HG03196 (cell line): ENCODE measurements at regions not wholly inside any gene's neighbourhood (a gene's known extent, or its start where the extent isn't known, plus 50 kb on each side); places are given as distances from the start of the nearest gene placed in this dataset.
"Not testable (repeated sequence)": the region's sequence is repeated elsewhere in the genome, so short reads cannot be mapped to it uniquely, and the experiment has no call there.

ENCODE experiments used
- ATAC-seq: cut with Tn5 transposase; IDR thresholded peaks from one replicate; pipeline ENCODE4 v1.9.1; 2021; ENCODE audit not compliant: unreplicated experiment

GRCh38 chr6:8651998-8652397, 216.7 kb upstream of the SLC35B3 start:
- no peak for ATAC-seq

GRCh38 chr6:8645212-8645611, 209.9 kb upstream of the SLC35B3 start:
- no peak for ATAC-seq

- no peak for ATAC-seq
These were observed 209.0 kb upstream of the SLC35B3 start for GRCh38 chr6:8644306-8644705.

- ATAC-seq = no peak
These were observed 207.5 kb upstream of the SLC35B3 start for GRCh38 chr6:8642854-8643253.

GRCh38 chr6:8642131-8642530, 206.8 kb upstream of the SLC35B3 start:
- no peak for ATAC-seq

- no peak for ATAC-seq
These were observed 204.7 kb upstream of the SLC35B3 start for GRCh38 chr6:8639928-8640649.

GRCh38 chr6:8637896-8638597, 202.7 kb upstream of the SLC35B3 start:
- ATAC-seq = no peak

- ATAC-seq = no peak
These were observed 198.4 kb upstream of the SLC35B3 start for GRCh38 chr6:8633762-8634161.

- no peak for ATAC-seq
These were observed 193.4 kb upstream of the SLC35B3 start for GRCh38 chr6:8628736-8629135.

GRCh38 chr6:8628063-8628462, 192.7 kb upstream of the SLC35B3 start:
- ATAC-seq = no peak

- ATAC-seq = no peak
These were observed 191.9 kb upstream of the SLC35B3 start for GRCh38 chr6:8627085-8627861.

- no peak for ATAC-seq
These were observed 189.3 kb upstream of the SLC35B3 start for GRCh38 chr6:8624665-8625064.

GRCh38 chr6:8623441-8623840, 188.1 kb upstream of the SLC35B3 start:
- no peak for ATAC-seq

- ATAC-seq = no peak
These were observed 184.5 kb upstream of the SLC35B3 start for GRCh38 chr6:8619853-8620252.

GRCh38 chr6:8619408-8619807, 184.1 kb upstream of the SLC35B3 start:
- ATAC-seq = not testable (repeated sequence)

- no peak for ATAC-seq
These were observed 173.4 kb upstream of the SLC35B3 start for GRCh38 chr6:8608737-8609136.

- no peak for ATAC-seq
These were observed 154.8 kb upstream of the SLC35B3 start for GRCh38 chr6:8589941-8590729.

- no peak for ATAC-seq
These were observed 152.8 kb upstream of the SLC35B3 start for GRCh38 chr6:8588176-8588575.

- no peak for ATAC-seq
These were observed 147.9 kb upstream of the SLC35B3 start for GRCh38 chr6:8583291-8583690.

GRCh38 chr6:8579372-8579771, 144.0 kb upstream of the SLC35B3 start:
- ATAC-seq = no peak

- no peak for ATAC-seq
These were observed 142.7 kb upstream of the SLC35B3 start for GRCh38 chr6:8578006-8578405.
